ENCODE measurements at regions not wholly inside any gene's neighbourhood (a gene's known extent, or its start where the extent isn't known, plus 50 kb on each side); places are given as distances from the start of the nearest gene placed in this dataset.

DNA sequence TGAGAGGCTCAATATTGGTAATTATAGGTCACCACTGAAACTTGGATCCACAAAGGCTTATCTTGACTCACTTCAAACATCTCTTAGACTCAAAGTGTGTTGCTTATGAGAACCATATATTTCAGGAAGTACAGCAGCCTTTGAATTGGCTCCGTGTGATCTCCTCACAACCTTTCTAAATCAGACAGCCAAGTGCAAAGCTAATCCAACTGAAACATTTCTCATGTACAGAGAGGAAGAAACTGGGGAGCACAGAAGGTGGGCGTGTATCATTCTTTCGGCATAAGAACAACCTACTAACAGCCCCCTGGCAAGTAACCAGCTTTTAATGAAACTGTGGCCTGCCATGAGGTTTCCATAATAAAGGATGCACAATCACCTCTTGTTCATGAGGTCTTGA is 109.4 kb downstream of the MBL2 start:
- no peak overlapping the region for H3K18ac ChIP-seq (ENCODE audit: insufficient read length, low read depth, low read length)
- no peak overlapping the region for H2BK12ac ChIP-seq (ENCODE audit: insufficient read length, low read depth, low read length)
- no peak overlapping the region for H3K27ac ChIP-seq (ENCODE audit: insufficient read length, low read depth, low read length)
- no peak overlapping the region for H4K5ac ChIP-seq (ENCODE audit: insufficient read length, low read depth, low read length)
- Mint-ChIP-seq H3K27me3 (ENCODE audit: low read depth) (no peaks in the 10 kb centered on the region), H3K36me3 (ENCODE audit: insufficient read depth in 1 of 3, low read depth in 3 of 3) (peaks cover 5 to 9% (median 6%) of the 10 kb centered on the region in 3 experiments; a peak in 5 of 7 replicates), H3K4me1 (peaks cover 12 to 15% of the 10 kb centered on the region in 2 experiments), H3K4me3 (no peak overlapping the region), H3K27ac (no peak overlapping the region), H3K9me3 (peaks cover 9 to 13% of the 10 kb centered on the region in 2 experiments; a peak in 4 of 5 replicates)
- no peak overlapping the region for H2BK15ac ChIP-seq (ENCODE audit: low read depth, low read length)
- peaks cover 5% of the 10 kb centered on the region for H3K9me3 ChIP-seq (ENCODE audit: control insufficient read depth, low read depth, low read length)
- H3K4ac ChIP-seq (ENCODE audit: low read depth, low read length) = no peak overlapping the region
- H3K14ac ChIP-seq (ENCODE audit: insufficient read depth, low read length) = no peak overlapping the region
- no peaks in the 10 kb centered on the region for H3K27me3 ChIP-seq (ENCODE audit: insufficient read depth, low read length)
- no peak overlapping the region for H4K8ac ChIP-seq (replicated peaks; ENCODE audit: insufficient read length, low read depth, low read length)
- H3K9ac ChIP-seq (ENCODE audit: extremely low read depth, insufficient read length, low read length) = no peak overlapping the region
- no peak overlapping the region for H3K56ac ChIP-seq (ENCODE audit: insufficient read length, low read depth, low read length)
- H2BK5ac ChIP-seq (ENCODE audit: insufficient read length, low read length) = no peak overlapping the region
- no peak for DNase-seq
- H2BK20ac ChIP-seq (ENCODE audit: low read depth, low read length, poor library complexity, severe bottlenecking) = no peak overlapping the region
- H3T11ph ChIP-seq (ENCODE audit: low read length) = no peak overlapping the region
- H3K79me2 ChIP-seq (ENCODE audit: insufficient read depth, low read length) = no peaks in the 10 kb centered on the region
- no peak overlapping the region for H3K23ac ChIP-seq (ENCODE audit: insufficient read length, low read depth, low read length)
- no peak overlapping the region for H3K4me2 ChIP-seq (ENCODE audit: insufficient read depth, insufficient read length, low read length)
- no peaks in the 10 kb centered on the region for H3K79me1 ChIP-seq (ENCODE audit: insufficient read depth, low read depth, low read length, poor library complexity, severe bottlenecking)
- TF ChIP-seq, protein P1, sequence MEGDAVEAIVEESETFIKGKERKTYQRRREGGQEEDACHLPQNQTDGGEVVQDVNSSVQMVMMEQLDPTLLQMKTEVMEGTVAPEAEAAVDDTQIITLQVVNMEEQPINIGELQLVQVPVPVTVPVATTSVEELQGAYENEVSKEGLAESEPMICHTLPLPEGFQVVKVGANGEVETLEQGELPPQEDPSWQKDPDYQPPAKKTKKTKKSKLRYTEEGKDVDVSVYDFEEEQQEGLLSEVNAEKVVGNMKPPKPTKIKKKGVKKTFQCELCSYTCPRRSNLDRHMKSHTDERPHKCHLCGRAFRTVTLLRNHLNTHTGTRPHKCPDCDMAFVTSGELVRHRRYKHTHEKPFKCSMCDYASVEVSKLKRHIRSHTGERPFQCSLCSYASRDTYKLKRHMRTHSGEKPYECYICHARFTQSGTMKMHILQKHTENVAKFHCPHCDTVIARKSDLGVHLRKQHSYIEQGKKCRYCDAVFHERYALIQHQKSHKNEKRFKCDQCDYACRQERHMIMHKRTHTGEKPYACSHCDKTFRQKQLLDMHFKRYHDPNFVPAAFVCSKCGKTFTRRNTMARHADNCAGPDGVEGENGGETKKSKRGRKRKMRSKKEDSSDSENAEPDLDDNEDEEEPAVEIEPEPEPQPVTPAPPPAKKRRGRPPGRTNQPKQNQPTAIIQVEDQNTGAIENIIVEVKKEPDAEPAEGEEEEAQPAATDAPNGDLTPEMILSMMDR (conservative IDR thresholded peaks at IDR 0.05) = no peak
- H3K4me1 ChIP-seq (ENCODE audit: insufficient read depth, low read length) = no peaks in the 10 kb centered on the region
- no peak overlapping the region for H2AFZ ChIP-seq (ENCODE audit: low read length)
- H4K20me1 ChIP-seq (ENCODE audit: control insufficient read depth, insufficient read depth, insufficient read length) = no peaks in the 10 kb centered on the region
- no peak overlapping the region for H2BK120ac ChIP-seq (ENCODE audit: low read depth, low read length, poor library complexity, severe bottlenecking)
- WGBS (ENCODE audit: extremely low coverage, insufficient read length, low lambda C conversion rate) = no CpG with 5 or more reads among the region's 3 CpGs
- H2AK5ac ChIP-seq (ENCODE audit: insufficient read length, low read length) = no peak overlapping the region
- no peak overlapping the region for H4K91ac ChIP-seq (ENCODE audit: insufficient read length, low read depth, low read length)
- H3K23me2 ChIP-seq (ENCODE audit: insufficient read length, low read depth, low read length, poor library complexity, severe bottlenecking) = no peaks in the 10 kb centered on the region
